Hindlimb muscle (tissue), 1 donor: ENCODE measurements at regions not wholly inside any gene's neighbourhood (a gene's known extent, or its start where the extent isn't known, plus 50 kb on each side); places are given as distances from the start of the nearest gene placed in this dataset.

Source experiments
- DNase-seq: peaks from one replicate; pipeline ENCODE4 v3.0.0-alpha.2; 2013

- DNase-seq: no peak
Measured at GRCh38 chr14:53336729-53337128, 183.6 kb upstream of the DDHD1 start.

- no peak for DNase-seq
Measured at GRCh38 chr14:53333809-53334208, 180.7 kb upstream of the DDHD1 start.

- no peak for DNase-seq
Measured at GRCh38 chr14:53331921-53332320, 178.8 kb upstream of the DDHD1 start.

GRCh38 chr14:53331247-53331646, 178.1 kb upstream of the DDHD1 start:
- no peak for DNase-seq

- no peak for DNase-seq
Measured at GRCh38 chr14:53330441-53330840, 177.3 kb upstream of the DDHD1 start.

- DNase-seq: peak; percentile 11
Measured at GRCh38 chr14:53328841-53329240, 175.7 kb upstream of the DDHD1 start.

DNA sequence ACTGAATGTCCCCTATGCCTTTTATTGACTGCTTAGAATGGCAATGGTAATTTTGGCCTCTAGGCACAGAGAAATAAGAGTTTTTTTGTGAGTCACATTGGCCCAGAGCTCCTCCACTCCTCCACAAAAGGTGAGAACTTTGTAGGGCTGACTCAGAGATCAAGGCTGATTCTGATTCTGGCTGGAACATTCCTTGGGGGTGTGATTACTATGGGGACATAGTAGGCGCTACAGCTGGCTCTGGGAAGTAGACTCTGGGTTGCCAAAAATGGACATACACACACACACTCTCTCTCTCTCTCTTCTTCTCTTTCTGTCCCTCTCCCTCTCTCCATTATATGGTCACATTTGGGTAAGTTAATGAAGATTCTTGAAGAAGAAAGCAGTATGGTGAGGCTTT, 174.6 kb upstream of the DDHD1 start:
- no peak for DNase-seq

DNA sequence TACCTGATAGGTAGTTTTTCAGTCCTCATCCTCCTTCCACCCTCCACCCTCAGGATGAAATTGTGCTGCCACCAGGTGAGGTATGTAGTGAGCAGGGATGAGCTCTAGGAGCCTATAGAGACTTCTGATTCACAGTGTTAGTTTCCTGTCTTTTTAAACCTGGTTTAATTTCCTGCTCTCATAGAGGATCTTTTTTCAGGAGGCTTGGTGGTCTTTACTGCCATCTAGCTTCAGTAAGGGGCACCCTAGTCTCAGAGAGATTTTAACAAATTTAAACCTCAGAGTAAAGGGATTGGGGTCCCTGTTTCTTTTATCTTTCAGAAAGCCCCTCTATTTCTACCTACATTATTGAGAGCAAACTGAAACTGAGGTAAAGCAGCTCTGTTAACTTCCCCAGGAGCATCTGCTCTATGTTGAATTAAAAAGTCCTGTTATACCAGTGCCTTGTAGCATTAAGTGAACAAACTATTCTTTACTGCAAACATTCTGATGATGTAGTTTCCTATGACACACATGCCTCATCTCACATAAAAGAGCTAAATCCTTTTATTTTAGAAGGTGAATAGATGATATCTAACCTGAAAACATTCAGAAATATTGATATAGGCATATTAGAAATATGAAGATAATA, 172.2 kb upstream of the DDHD1 start:
- DNase-seq: no peak

- no peak for DNase-seq
Measured at GRCh38 chr14:53316504-53316903, 163.4 kb upstream of the DDHD1 start.

GRCh38 chr14:53310412-53310811, 157.3 kb upstream of the DDHD1 start:
- DNase-seq: no peak

DNA sequence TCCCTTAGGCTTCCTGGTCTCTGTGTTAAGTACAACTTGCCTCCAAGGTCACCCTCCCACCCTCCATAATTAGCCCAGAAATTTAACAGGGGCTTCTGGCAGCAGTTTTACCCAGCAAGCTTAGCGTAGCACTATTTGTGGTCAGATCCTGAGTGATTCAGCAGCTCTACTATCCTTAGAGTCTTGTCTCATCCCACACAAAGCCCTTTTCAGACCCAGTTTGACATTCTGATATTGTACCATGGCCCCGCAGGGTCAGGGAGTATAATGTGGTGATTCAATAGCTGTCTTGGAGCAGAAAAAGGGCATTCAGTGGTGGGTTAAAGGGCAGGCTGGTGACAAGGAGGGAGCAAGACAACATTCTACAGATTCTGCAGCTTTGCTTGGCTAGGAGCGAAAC, 153.8 kb upstream of the DDHD1 start:
- DNase-seq: no peak

GRCh38 chr14:53306267-53306721, 153.2 kb upstream of the DDHD1 start:
- peak; percentile 73 for DNase-seq

GRCh38 chr14:53304726-53305381, 151.7 kb upstream of the DDHD1 start:
- peak; percentile 37 for DNase-seq

DNA sequence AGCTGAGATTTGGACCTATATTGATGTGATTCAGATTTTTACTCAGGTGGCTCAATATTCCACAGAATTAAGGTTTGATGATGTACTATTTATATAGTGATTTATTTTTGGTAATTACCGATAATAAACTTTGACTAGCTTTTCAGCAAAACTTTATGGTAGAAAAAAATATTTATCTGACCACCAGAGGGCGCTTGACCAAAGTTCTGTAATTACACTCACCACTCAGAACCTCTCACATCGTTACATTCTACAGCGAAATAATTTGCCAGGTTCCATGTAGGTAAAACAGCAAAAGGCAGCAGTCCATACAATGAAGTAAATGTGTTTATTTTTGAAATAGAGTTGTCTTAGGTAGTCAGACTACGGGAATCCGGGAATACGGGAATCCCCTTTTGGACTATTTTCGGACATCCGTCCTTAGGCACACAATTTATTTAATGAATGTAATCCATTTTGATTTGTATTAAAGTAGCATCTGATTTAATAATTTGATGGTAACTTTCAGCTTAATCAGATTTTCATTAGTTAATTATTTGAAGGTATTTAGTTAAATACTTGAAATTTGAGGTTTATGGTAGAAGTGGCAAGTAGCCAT, 143.0 kb upstream of the DDHD1 start:
- no peak for DNase-seq

DNA sequence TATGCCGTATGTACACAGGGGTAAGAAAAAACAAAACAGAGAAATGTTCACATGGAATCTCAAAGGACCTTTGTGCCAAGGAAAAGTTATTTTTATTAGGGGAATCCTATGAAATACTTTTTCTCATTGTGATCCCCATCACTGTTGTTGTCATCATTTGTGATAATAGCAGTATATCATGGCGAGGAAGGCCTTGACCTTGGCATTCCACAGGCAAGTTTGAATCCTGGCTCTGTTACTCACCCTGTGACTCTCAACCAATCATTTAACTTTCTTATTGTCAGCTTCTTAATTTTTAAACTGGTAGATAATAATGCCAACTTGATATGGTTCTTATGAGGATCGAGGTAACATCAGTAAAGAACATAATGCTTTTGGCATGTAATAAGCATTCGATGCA, 142.2 kb upstream of the DDHD1 start:
- no peak for DNase-seq

DNA sequence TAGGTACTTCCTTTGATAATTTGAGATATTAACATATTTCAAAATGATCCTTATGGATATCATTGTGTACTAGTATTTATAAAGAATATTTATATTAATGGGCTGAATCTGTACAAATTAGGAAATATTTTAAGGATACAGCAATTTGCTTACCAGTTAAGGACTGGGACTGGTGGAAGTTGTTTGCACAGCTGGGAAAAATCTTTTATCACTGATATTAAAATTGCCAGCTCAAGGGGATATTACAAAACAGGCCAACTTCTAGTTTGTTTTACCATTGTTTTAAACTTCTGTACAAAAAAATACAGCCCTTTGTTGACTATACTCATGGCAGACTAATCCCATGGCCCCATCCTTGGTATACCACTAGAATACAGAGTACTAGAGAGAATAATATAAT, 133.2 kb upstream of the DDHD1 start:
- DNase-seq: no peak

DNA sequence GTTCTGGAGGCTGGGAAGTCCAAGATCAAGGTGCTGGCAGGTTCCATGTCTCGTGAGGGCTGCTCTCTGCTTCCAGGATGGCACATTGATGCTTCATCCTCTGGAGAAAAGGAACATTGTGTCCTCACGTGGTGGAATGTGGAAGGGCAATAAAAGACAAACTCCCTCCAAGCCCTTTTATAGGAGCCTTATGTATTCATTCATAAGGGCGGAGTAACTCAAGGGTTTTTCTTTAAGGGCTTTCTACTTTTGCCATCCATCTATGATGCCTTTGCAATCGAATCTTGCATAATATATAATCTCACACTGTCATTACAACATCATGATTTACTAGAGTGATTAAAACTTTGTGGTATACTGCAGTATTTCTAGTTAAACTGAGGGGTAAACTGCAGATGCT, 132.7 kb upstream of the DDHD1 start:
- no peak for DNase-seq

DNA sequence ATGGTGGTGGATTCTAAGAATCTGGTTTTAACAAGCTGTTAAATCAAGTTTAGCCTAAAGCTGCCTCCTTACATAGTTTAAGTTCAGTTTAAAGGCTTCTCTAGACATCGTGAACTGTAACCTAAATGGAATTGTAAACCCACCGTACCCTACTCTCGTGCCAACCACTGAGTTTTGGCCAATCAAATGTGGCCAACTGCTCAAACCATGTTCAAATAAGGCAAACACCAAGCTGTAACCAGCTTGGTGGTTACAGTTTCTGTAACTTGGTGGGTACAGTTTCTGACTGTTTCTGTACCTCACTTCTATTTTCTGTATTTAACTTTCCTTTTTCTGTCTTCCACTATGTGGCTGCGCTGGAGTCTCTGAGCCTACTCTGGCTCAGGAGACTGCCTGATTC, 131.9 kb upstream of the DDHD1 start:
- DNase-seq: no peak

GRCh38 chr14:53278602-53279506, 125.7 kb upstream of the DDHD1 start:
- DNase-seq: no peak

DNA sequence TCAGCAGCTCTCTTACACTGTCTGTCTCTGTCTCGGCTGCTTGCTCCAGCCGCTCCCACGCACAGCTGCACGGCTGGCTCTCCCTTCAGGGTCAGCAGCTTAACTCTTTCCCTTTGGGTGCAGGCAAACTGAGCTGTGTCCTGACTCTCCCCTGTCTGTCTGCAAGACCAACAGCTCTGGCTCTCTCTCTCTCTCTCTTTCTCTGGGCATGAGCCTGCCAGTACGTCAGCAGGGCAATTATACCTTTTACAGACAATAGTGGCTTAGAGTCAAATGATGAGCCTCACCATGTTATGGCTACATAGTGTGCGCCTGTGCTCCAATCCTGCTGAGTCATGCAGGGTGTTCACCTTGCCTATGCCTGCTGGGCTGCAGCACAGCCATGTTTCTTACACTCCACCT, 120.5 kb upstream of the DDHD1 start:
- peak; percentile 21 for DNase-seq

- DNase-seq: no peak
Measured at GRCh38 chr14:53265025-53265424, 111.9 kb upstream of the DDHD1 start.

- DNase-seq: no peak
Measured at GRCh38 chr14:53260928-53261327, 107.8 kb upstream of the DDHD1 start.

DNA sequence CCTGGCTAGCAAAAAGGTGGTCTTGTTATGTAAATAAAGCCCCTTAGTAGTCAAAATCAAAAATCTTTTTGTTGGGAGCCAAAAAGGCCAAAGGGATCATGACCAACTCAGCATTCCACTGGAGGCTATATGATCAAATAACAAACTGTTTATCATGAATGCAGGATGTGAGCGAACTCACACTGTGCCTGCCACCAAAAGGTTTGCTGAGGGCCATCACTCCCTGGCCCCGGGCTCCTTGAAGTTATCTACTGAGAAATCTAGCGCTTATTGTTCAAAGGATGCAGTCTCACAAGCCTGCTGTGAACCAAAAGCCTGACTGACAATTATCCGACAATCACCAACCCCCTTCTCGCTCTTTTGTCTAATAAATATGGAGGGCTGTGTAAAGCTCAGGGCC, 107.2 kb upstream of the DDHD1 start:
- no peak for DNase-seq
